Fibroblast of villous mesenchyme (primary cell): ENCODE measurements at regions not wholly inside any gene's neighbourhood (a gene's known extent, or its start where the extent isn't known, plus 50 kb on each side); places are given as distances from the start of the nearest gene placed in this dataset.
A peak's percentile ranks its signal among the peaks of the same experiment; 100 is the strongest.
"Not testable (repeated sequence)": the region's sequence is repeated elsewhere in the genome, so short reads cannot be mapped to it uniquely, and the experiment has no call there.

Source experiments
- DNase-seq: peaks from one replicate; pipeline ENCODE4 v3.0.0-alpha.2; 2010; ENCODE audit warnings: low read depth
- H3K4me3 ChIP-seq: 2 replicates; pipeline ENCODE4 v1.5.1; 2011; ENCODE audit warnings: low read depth, mild to moderate bottlenecking, low read length
- TF ChIP-seq, protein P1 (sequence below): IDR thresholded peaks from 2 replicates; pipeline ENCODE4 v1.5.1; 2012; ENCODE audit warnings: low read depth, mild to moderate bottlenecking, low read length; ENCODE audit not compliant: insufficient read depth

DNA sequence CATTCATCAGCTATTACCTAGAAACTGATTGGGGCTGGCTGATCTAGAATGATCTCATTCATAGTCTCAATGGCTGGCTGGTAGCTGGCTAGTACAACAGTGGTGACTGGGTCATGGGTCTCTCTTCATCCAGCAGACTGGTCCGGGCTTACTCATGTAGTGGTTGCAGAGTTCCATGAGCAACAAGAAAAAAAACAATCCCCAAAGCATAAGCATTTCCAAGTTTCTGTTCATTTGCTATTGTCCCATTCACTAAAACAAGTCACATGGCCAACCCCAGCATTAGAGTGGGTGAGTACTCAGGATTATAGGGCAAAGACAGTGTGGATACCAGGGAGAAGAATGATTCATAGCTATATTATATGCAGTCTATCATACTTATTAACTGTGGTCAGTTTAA lies 85.2 kb upstream of the SEMA3C start:
- no peak overlapping the region for H3K4me3 ChIP-seq
- no peak for DNase-seq
- TF ChIP-seq, protein P1, sequence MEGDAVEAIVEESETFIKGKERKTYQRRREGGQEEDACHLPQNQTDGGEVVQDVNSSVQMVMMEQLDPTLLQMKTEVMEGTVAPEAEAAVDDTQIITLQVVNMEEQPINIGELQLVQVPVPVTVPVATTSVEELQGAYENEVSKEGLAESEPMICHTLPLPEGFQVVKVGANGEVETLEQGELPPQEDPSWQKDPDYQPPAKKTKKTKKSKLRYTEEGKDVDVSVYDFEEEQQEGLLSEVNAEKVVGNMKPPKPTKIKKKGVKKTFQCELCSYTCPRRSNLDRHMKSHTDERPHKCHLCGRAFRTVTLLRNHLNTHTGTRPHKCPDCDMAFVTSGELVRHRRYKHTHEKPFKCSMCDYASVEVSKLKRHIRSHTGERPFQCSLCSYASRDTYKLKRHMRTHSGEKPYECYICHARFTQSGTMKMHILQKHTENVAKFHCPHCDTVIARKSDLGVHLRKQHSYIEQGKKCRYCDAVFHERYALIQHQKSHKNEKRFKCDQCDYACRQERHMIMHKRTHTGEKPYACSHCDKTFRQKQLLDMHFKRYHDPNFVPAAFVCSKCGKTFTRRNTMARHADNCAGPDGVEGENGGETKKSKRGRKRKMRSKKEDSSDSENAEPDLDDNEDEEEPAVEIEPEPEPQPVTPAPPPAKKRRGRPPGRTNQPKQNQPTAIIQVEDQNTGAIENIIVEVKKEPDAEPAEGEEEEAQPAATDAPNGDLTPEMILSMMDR, result no peak

DNA sequence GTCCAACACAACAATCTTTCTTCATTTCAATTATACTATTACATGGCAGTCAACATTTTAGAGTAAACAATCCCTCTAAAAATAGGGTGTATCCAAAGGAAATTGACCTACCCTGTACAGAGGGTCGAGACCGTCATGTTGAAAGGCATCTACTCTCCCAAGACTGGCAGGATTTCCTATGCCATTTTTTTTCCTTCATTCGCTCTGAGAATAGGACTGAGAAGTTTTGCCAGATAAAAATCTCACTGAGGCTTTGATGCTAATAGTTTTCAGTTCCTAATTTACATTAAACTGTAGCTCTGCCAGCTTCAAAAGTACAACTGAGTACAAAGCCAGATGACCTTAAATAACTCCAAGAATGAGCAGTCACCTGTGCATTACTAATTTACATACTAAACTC lies 84.5 kb upstream of the SEMA3C start:
- TF ChIP-seq, protein P1, result no peak
- no peak overlapping the region for H3K4me3 ChIP-seq
- no peak for DNase-seq

DNA sequence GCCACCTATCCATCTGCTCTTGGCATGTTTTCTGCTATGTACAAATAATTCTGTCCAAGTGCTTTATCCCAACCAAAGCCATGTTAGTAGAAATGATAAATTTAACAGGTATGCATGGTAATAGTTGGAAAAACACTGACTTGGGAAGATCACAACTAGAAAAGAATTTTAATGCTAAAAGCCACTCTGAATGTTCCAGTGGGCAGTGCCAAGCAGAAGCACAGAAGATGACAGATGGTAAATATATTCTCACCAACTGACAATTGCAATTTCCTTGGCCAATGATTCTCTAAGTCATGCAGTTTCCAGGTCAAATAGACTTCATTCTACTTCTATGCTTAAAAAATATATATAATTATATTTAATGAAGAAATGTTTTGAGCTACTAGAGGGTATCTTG lies 83.6 kb upstream of the SEMA3C start:
- H3K4me3 ChIP-seq, result no peak overlapping the region
- DNase-seq, result no peak
- TF ChIP-seq, protein P1, result no peak

DNA sequence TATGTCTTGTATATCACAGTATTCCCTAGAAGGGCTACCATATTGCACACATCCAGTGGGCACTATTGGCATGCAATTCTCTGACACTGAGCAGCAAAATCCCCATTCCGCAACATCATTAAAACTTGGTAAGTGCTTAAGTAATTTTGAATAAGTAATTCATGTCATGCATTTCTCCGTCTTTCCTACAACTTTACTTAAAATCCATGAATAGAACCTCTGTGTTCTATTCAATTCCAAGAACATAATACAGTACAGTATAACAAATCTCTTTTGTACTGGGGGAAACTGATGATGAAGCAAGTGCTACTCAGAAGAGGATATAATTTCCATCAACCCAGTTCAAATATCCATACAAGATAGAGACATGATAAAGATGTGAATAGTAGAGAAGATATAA lies 80.9 kb upstream of the SEMA3C start:
- no peak for DNase-seq
- no peak overlapping the region for H3K4me3 ChIP-seq
- TF ChIP-seq, protein P1, result no peak

DNA sequence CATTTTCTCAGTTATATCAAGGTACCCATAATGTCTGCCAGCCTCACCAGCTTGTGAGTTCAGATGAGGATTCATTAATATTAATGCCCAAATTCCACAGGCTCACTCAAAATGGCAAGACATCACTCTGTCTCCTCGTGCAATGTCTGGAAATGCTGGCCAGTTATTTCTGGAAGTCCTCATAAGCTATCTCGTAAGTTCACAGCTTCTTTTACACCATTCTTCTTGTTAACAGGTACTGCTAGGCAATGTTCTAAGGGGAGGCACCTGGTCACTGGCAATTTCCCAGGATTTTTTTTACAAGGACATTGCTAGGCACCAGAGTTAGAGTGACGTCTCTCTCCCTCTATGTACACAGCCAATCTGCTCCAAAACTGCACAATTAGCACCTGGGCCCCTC lies 80.2 kb upstream of the SEMA3C start:
- DNase-seq, result no peak
- TF ChIP-seq, protein P1, result no peak
- no peak overlapping the region for H3K4me3 ChIP-seq

DNA sequence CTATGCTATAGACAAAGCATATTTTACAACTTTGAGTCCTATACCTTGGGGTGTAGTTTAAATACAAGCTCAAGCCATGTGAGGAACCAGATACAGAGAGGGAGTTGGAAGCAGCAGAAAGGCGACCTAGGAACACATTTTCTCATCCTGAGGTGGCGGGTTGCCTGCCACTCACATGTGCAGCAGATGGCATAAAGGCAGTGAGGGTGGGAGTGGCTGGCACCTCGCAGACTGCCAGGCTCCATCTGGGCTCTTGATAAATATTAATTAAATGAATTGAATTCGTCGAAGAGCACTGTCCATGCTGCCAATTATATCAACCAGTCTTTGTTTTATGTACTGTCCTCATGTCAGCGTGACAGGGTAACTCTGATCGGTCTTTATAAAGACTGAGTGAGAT lies 79.0 kb upstream of the SEMA3C start:
- TF ChIP-seq, protein P1, result no peak
- DNase-seq, result no peak

DNA sequence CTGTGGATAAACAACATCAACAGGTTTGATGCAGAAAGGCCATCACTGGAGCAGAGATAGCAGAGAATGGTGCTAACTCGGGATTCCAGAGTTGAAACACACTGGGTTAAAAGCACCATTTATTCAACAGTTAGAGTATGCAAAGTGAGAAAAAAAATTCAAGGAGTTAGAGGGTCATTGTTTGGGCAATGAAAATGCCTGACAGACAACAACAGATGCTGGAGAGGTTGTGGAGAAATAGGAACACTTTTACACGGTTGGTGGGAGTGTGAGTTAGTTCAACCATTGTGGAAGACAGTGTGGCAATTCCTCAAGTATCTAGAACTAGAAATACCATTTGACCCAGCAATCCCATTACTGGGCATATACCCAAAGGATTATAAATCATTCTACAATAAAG lies 77.4 kb upstream of the SEMA3C start:
- DNase-seq, H3K4me3 ChIP-seq: not testable (repeated sequence)

More for the DNA sequence above, 79.0 kb upstream of the SEMA3C start:
- no peak overlapping the region for H3K4me3 ChIP-seq

DNA sequence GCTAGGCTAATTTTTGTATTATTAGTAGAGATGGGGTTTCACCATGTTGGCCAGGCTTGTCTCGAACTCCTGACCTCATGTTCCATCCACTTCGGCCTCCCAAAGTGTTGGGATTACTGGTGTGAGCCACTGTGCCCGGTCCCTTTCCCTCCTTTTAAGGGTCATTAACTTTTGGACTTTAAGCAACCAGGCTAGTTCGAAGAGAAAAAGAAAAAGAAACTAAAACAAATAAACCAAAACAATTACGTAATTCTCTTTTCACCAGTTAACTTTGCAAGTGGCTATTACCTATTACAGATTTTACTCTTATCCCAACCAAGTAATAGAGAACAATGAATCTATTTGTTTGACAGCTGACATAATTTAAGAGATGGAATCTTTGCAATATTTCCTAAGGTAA lies 72.8 kb upstream of the SEMA3C start:
- TF ChIP-seq, protein P1, result no peak
- no peak overlapping the region for H3K4me3 ChIP-seq
- peak; percentile 11 for DNase-seq
